ENCODE measurements at regions not wholly inside any gene's neighbourhood (a gene's known extent, or its start where the extent isn't known, plus 50 kb on each side); places are given as distances from the start of the nearest gene placed in this dataset.

GRCh38 chr2:82508702-82509101 is 1950.4 kb downstream of the SUCLG1 start:
- DNase-seq (ENCODE audit: low read depth), result no peak

GRCh38 chr2:82507657-82508056 is 1951.4 kb downstream of the SUCLG1 start:
- no peak for DNase-seq (ENCODE audit: low read depth)

GRCh38 chr2:82501217-82501616 is 1957.9 kb downstream of the SUCLG1 start:
- DNase-seq (ENCODE audit: low read depth), result no peak

GRCh38 chr2:82498777-82499443 is 1960.2 kb downstream of the SUCLG1 start:
- DNase-seq (ENCODE audit: low read depth), result no peak

GRCh38 chr2:82494739-82495138 is 1964.3 kb downstream of the SUCLG1 start:
- no peak for DNase-seq (ENCODE audit: low read depth)

- DNase-seq (ENCODE audit: low read depth), result no peak
Measured at GRCh38 chr2:82491591-82491990, 1967.5 kb downstream of the SUCLG1 start.

- DNase-seq (ENCODE audit: low read depth), result no peak
Measured at GRCh38 chr2:82487354-82487753, 1971.7 kb downstream of the SUCLG1 start.

- no peak for DNase-seq (ENCODE audit: low read depth)
Measured at GRCh38 chr2:82485701-82486100, 1973.4 kb downstream of the SUCLG1 start.

GRCh38 chr2:82481207-82481606 is 1977.9 kb downstream of the SUCLG1 start:
- DNase-seq (ENCODE audit: low read depth), result no peak

- DNase-seq (ENCODE audit: low read depth), result no peak
Measured at GRCh38 chr2:82478641-82479040, 1980.4 kb downstream of the SUCLG1 start.

- DNase-seq (ENCODE audit: low read depth), result no peak
Measured at GRCh38 chr2:82476094-82476493, 1983.0 kb downstream of the SUCLG1 start.

GRCh38 chr2:82428251-82428650 is 2030.8 kb downstream of the SUCLG1 start:
- DNase-seq (ENCODE audit: low read depth), result no peak

GRCh38 chr2:82412021-82412420 is 2047.1 kb downstream of the SUCLG1 start:
- DNase-seq (ENCODE audit: low read depth), result no peak

GRCh38 chr2:82411071-82411470 is 2048.0 kb downstream of the SUCLG1 start:
- no peak for DNase-seq (ENCODE audit: low read depth)

GRCh38 chr2:82395531-82395930 is 2063.5 kb downstream of the SUCLG1 start:
- no peak for DNase-seq (ENCODE audit: low read depth)

- DNase-seq (ENCODE audit: low read depth), result no peak
Measured at GRCh38 chr2:82391386-82391785, 2067.7 kb downstream of the SUCLG1 start.

- no peak for DNase-seq (ENCODE audit: low read depth)
Measured at GRCh38 chr2:82355622-82356021, 2051.1 kb upstream of the LRRTM1 start.

GRCh38 chr2:82345910-82346309 is 2041.4 kb upstream of the LRRTM1 start:
- DNase-seq (ENCODE audit: low read depth), result no peak

- no peak for DNase-seq (ENCODE audit: low read depth)
Measured at GRCh38 chr2:82344670-82345069, 2040.1 kb upstream of the LRRTM1 start.

GRCh38 chr2:82342356-82342755 is 2037.8 kb upstream of the LRRTM1 start:
- no peak for DNase-seq (ENCODE audit: low read depth)

- no peak for DNase-seq (ENCODE audit: low read depth)
Measured at GRCh38 chr2:82340578-82341053, 2036.1 kb upstream of the LRRTM1 start.

- DNase-seq (ENCODE audit: low read depth), result no peak
Measured at GRCh38 chr2:82339805-82340204, 2035.3 kb upstream of the LRRTM1 start.

- no peak for DNase-seq (ENCODE audit: low read depth)
Measured at GRCh38 chr2:82333697-82334096, 2029.1 kb upstream of the LRRTM1 start.

GRCh38 chr2:82330155-82330554 is 2025.6 kb upstream of the LRRTM1 start:
- DNase-seq (ENCODE audit: low read depth), result no peak

All from T follicular helper cell (primary cell).